ENCODE measurements at regions not wholly inside any gene's neighbourhood (a gene's known extent, or its start where the extent isn't known, plus 50 kb on each side); places are given as distances from the start of the nearest gene placed in this dataset.
"Not testable (repeated sequence)": the region's sequence is repeated elsewhere in the genome, so short reads cannot be mapped to it uniquely, and the experiment has no call there.

GRCh38 chr10:65053831-65054351, 1532.7 kb downstream of the REEP3 start:
- DNase-seq (ENCODE audit: low spot score); H3K4me1 Mint-ChIP-seq (ENCODE audit: low read depth in 2 of 2); H3K27ac Mint-ChIP-seq; H3K4me3 Mint-ChIP-seq; H3K9me3 Mint-ChIP-seq; H3K27me3 Mint-ChIP-seq; H3K36me3 Mint-ChIP-seq; ATAC-seq: not testable (repeated sequence)

DNA sequence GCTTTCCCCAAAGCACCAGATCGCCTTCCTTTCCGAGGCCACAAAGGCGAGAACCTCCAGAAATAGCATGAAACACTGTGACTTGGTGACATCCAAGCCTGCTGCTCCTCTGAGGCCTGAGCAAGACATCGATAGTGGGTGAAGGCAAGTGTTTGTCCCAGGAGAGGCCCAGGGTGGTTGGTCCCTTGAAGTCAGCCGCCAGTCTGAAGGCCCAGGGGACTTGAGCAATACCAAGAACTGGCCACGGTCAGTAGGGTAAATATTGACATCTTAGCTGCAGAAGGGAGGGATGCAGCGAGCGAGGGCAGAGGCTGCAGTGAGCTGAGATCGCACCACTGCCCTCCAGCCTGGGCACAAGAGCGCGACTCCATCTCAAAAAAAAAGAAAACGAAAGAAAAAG, 1533.5 kb downstream of the REEP3 start:
- H3K9me3 Mint-ChIP-seq; H3K27ac Mint-ChIP-seq; DNase-seq (ENCODE audit: low spot score); H3K36me3 Mint-ChIP-seq; H3K4me1 Mint-ChIP-seq (ENCODE audit: low read depth in 2 of 2); H3K4me3 Mint-ChIP-seq; ATAC-seq; H3K27me3 Mint-ChIP-seq: not testable (repeated sequence)

DNA sequence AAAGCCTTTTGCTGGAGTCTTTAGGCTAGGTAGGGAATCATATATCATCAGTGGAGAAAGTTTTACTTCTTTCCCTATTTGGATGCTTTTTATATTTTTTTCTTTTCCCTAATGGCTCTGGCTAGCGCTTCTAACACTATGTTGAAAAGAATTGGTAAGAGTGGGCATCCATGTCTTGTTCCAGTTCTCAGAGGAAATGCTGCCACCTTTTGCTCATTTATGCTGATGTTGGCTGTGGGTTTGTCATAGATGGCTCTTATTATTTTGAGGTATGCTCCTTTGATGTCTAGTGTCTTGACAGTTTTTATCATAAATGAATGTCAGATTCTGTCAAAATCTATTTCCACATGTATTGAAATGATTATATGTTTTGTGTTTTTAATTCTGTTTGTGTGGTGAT, 1544.1 kb downstream of the REEP3 start:
- Mint-ChIP-seq H3K36me3 (no peaks in the 10 kb centered on the region), H3K4me3 (no peak overlapping the region), H3K9me3 (peaks cover 4% of the 10 kb centered on the region), H3K27ac (no peak overlapping the region), H3K27me3 (no peaks in the 10 kb centered on the region), H3K4me1 (ENCODE audit: low read depth in 2 of 2) (no peaks in the 10 kb centered on the region)
- ATAC-seq (no peak), DNase-seq (ENCODE audit: low spot score) (no peak)

GRCh38 chr10:65083222-65083621, 1562.0 kb downstream of the REEP3 start:
- ATAC-seq, result no peak

DNA sequence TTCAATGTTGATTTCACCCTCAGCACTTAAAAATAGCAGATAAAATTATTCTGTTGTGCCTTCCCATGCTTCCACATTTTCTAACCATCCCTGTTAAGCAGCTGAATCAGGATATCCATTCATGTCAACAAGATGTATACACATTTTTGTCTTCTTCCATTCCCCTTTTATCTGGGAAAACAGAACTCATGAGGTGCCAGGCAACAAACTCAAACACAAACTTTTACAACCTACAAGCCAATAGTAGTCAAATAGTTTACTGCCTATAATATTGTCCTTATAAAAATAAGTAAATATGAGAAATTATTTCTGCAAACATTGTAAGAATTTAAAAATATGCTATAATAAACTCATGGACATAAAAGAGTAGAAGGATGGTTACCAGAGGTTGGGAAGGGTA, 1569.8 kb downstream of the REEP3 start:
- no peaks in the 10 kb centered on the region for H3K4me1 Mint-ChIP-seq (ENCODE audit: low read depth in 2 of 2)
- H3K36me3 Mint-ChIP-seq, result no peaks in the 10 kb centered on the region

More at GRCh38 chr10:65083222-65083621, 1562.0 kb downstream of the REEP3 start:
- no peaks in the 10 kb centered on the region for H3K27me3 Mint-ChIP-seq
- no peak overlapping the region for H3K27ac Mint-ChIP-seq
- H3K4me3 Mint-ChIP-seq, result no peak overlapping the region
- no peak for DNase-seq (ENCODE audit: low spot score)
- H3K4me1 Mint-ChIP-seq (ENCODE audit: low read depth in 2 of 2), result no peaks in the 10 kb centered on the region
- H3K9me3 Mint-ChIP-seq, result peaks cover 11% of the 10 kb centered on the region
- no peaks in the 10 kb centered on the region for H3K36me3 Mint-ChIP-seq

DNA sequence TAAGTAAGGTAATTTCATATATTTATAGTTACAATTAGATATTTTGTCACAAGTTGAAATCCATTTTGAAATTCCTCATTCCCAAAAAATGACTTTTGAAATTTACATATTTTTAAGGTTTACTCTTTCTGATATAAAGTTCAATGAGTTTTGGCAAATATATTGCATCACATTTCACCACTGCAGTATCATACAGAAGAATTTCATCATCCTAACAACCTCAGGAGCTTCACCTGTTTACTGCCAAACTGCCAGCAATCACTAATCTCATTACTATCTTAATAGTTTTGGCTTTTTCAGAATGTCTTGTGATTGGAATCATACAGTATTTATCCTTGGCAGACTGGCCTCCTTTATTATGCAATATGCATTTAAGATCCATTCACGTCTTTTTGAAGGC, 1578.9 kb downstream of the REEP3 start:
- Mint-ChIP-seq H3K36me3 (peaks cover 4% of the 10 kb centered on the region), H3K9me3 (peaks cover 5% of the 10 kb centered on the region), H3K27ac (no peak overlapping the region), H3K27me3 (no peaks in the 10 kb centered on the region), H3K4me3 (no peak overlapping the region), H3K4me1 (ENCODE audit: low read depth in 2 of 2) (no peaks in the 10 kb centered on the region)
- DNase-seq (ENCODE audit: low spot score) (no peak), ATAC-seq (no peak)

More for the DNA sequence above, 1569.8 kb downstream of the REEP3 start:
- Mint-ChIP-seq H3K9me3 (peaks cover 6% of the 10 kb centered on the region), H3K27ac (no peak overlapping the region), H3K27me3 (no peaks in the 10 kb centered on the region), H3K4me3 (no peak overlapping the region)
- ATAC-seq, result no peak
- DNase-seq (ENCODE audit: low spot score), result no peak

- H3K4me1 Mint-ChIP-seq (ENCODE audit: low read depth in 2 of 2); ATAC-seq; H3K36me3 Mint-ChIP-seq; H3K27me3 Mint-ChIP-seq; DNase-seq (ENCODE audit: low spot score); H3K9me3 Mint-ChIP-seq; H3K4me3 Mint-ChIP-seq; H3K27ac Mint-ChIP-seq: not testable (repeated sequence)
Observed at GRCh38 chr10:65100881-65101280, 1579.7 kb downstream of the REEP3 start.

GRCh38 chr10:65110009-65110408, 1588.8 kb downstream of the REEP3 start:
- Mint-ChIP-seq H3K27ac (no peak overlapping the region), H3K4me1 (ENCODE audit: low read depth in 2 of 2) (no peaks in the 10 kb centered on the region), H3K4me3 (no peak overlapping the region), H3K27me3 (no peaks in the 10 kb centered on the region), H3K9me3 (peaks cover 17% of the 10 kb centered on the region), H3K36me3 (no peaks in the 10 kb centered on the region)
- no peak for ATAC-seq
- no peak for DNase-seq (ENCODE audit: low spot score)

GRCh38 chr10:65111059-65111458, 1589.9 kb downstream of the REEP3 start:
- H3K27ac Mint-ChIP-seq, result not testable (repeated sequence)

GRCh38 chr10:65112573-65112972, 1591.4 kb downstream of the REEP3 start:
- Mint-ChIP-seq H3K4me1 (ENCODE audit: low read depth in 2 of 2) (no peaks in the 10 kb centered on the region), H3K36me3 (no peaks in the 10 kb centered on the region), H3K27ac (no peak overlapping the region), H3K9me3 (peaks cover 13% of the 10 kb centered on the region), H3K4me3 (no peak overlapping the region), H3K27me3 (no peaks in the 10 kb centered on the region)
- DNase-seq (ENCODE audit: low spot score) (no peak), ATAC-seq (no peak)

More at GRCh38 chr10:65111059-65111458, 1589.9 kb downstream of the REEP3 start:
- not testable (repeated sequence) for H3K36me3 Mint-ChIP-seq; H3K4me3 Mint-ChIP-seq; H3K27me3 Mint-ChIP-seq; ATAC-seq; H3K4me1 Mint-ChIP-seq (ENCODE audit: low read depth in 2 of 2); DNase-seq (ENCODE audit: low spot score)
- peaks cover 14% of the 10 kb centered on the region for H3K9me3 Mint-ChIP-seq

DNA sequence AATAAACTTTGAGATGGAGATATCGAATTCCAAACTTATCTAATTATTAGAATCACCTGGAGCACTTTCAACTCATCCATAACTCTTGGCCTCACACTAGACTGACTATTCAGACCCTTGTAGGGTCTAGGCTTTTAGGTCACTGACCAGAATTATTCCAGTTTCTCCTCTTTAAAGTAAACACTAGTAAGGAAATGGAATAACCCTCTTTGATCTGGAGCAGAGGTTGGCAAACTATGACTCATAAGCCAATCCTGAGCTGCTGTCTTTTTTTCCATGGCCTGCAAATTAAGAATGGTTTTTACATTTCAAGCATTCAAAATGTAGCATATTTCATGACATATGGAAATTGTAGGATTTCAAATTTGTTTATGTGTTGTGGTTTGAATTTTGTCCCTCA, 1601.9 kb downstream of the REEP3 start:
- Mint-ChIP-seq H3K36me3 (no peaks in the 10 kb centered on the region), H3K4me3 (no peak overlapping the region), H3K27ac (no peak overlapping the region), H3K27me3 (no peaks in the 10 kb centered on the region), H3K9me3 (peaks cover 26% of the 10 kb centered on the region), H3K4me1 (ENCODE audit: low read depth in 2 of 2) (no peaks in the 10 kb centered on the region)
- DNase-seq (ENCODE audit: low spot score) (no peak), ATAC-seq (no peak)

GRCh38 chr10:65125212-65125611, 1604.0 kb downstream of the REEP3 start:
- Mint-ChIP-seq H3K4me3 (no peak overlapping the region), H3K36me3 (no peaks in the 10 kb centered on the region), H3K4me1 (ENCODE audit: low read depth in 2 of 2) (no peaks in the 10 kb centered on the region), H3K9me3 (peaks cover 17% of the 10 kb centered on the region), H3K27me3 (no peaks in the 10 kb centered on the region), H3K27ac (no peak overlapping the region)
- no peak for ATAC-seq
- DNase-seq (ENCODE audit: low spot score), result no peak

GRCh38 chr10:65126288-65126687, 1605.1 kb downstream of the REEP3 start:
- Mint-ChIP-seq H3K9me3 (peaks cover 10% of the 10 kb centered on the region), H3K4me3 (no peak overlapping the region), H3K36me3 (no peaks in the 10 kb centered on the region), H3K27ac (no peak overlapping the region), H3K4me1 (ENCODE audit: low read depth in 2 of 2) (no peaks in the 10 kb centered on the region), H3K27me3 (no peaks in the 10 kb centered on the region)
- DNase-seq (ENCODE audit: low spot score) (no peak), ATAC-seq (no peak)

DNA sequence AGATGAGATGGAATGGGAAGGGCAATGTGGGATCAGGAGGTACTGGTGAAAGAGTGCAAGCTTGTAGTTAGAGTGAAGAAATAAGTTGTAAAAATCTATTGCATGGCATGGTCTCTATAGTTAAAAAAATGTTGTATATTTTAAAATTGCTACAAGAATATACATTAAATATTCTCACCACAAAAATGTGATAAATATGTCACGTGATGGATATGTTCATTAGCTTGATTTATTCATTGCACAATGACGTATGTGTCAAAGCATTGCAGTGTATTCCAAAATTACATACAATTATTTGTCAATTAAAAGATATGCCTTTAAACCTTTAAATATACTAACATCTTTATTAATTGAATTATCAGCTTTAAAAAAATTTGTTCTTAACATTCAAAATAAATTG, 1607.1 kb downstream of the REEP3 start:
- ATAC-seq (no peak), DNase-seq (ENCODE audit: low spot score) (no peak)
- Mint-ChIP-seq H3K4me1 (ENCODE audit: low read depth in 2 of 2) (no peaks in the 10 kb centered on the region), H3K36me3 (no peaks in the 10 kb centered on the region), H3K27ac (no peak overlapping the region), H3K9me3 (peaks cover 4% of the 10 kb centered on the region), H3K4me3 (no peak overlapping the region), H3K27me3 (no peaks in the 10 kb centered on the region)

GRCh38 chr10:65130162-65130758, 1609.1 kb downstream of the REEP3 start:
- no peaks in the 10 kb centered on the region for H3K36me3 Mint-ChIP-seq
- no peak overlapping the region for H3K4me3 Mint-ChIP-seq
- no peak overlapping the region for H3K27ac Mint-ChIP-seq
- no peaks in the 10 kb centered on the region for H3K27me3 Mint-ChIP-seq
- H3K4me1 Mint-ChIP-seq (ENCODE audit: low read depth in 2 of 2), result no peaks in the 10 kb centered on the region
- DNase-seq (ENCODE audit: low spot score) (no peak), ATAC-seq (no peak)
- H3K9me3 Mint-ChIP-seq, result no peaks in the 10 kb centered on the region

All from natural killer cell treated with Interleukin-12 subunit alpha and Interleukin-12 subunit beta and Interleukin-15 and Interleukin-18, amount 100 ng/mL, for 72 hours (primary cell).